ENCODE measurements at regions not wholly inside any gene's neighbourhood (a gene's known extent, or its start where the extent isn't known, plus 50 kb on each side); places are given as distances from the start of the nearest gene placed in this dataset.
"Not testable (repeated sequence)": the region's sequence is repeated elsewhere in the genome, so short reads cannot be mapped to it uniquely, and the experiment has no call there.

DNA sequence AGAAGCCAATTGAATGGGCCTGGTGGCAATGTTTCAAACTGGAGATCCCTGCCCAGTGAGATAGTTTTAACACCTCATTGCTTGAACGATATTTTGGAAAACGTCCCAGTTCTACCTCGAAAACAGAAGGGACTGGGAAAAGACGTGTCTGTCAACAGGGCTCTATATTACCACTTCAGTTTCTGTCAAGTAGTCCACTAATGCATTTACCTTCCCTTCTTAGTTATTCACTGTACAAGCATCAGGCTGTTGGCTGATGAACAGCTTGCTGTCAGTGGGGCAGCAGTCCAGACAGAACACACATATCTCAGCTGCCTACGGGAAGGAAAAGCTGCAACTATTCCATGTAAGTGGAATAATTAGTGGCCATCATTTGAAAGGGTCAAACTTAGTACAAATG is 794.7 kb upstream of the GBE1 start:
- H3K4me3 ChIP-seq (ENCODE audit: low read depth, low read length): no peak overlapping the region
- TF ChIP-seq, protein P1, sequence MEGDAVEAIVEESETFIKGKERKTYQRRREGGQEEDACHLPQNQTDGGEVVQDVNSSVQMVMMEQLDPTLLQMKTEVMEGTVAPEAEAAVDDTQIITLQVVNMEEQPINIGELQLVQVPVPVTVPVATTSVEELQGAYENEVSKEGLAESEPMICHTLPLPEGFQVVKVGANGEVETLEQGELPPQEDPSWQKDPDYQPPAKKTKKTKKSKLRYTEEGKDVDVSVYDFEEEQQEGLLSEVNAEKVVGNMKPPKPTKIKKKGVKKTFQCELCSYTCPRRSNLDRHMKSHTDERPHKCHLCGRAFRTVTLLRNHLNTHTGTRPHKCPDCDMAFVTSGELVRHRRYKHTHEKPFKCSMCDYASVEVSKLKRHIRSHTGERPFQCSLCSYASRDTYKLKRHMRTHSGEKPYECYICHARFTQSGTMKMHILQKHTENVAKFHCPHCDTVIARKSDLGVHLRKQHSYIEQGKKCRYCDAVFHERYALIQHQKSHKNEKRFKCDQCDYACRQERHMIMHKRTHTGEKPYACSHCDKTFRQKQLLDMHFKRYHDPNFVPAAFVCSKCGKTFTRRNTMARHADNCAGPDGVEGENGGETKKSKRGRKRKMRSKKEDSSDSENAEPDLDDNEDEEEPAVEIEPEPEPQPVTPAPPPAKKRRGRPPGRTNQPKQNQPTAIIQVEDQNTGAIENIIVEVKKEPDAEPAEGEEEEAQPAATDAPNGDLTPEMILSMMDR (IDR thresholded peaks at IDR 0.05; ENCODE audit: borderline replicate concordance, insufficient read depth, low read depth, low read length): no peak

DNA sequence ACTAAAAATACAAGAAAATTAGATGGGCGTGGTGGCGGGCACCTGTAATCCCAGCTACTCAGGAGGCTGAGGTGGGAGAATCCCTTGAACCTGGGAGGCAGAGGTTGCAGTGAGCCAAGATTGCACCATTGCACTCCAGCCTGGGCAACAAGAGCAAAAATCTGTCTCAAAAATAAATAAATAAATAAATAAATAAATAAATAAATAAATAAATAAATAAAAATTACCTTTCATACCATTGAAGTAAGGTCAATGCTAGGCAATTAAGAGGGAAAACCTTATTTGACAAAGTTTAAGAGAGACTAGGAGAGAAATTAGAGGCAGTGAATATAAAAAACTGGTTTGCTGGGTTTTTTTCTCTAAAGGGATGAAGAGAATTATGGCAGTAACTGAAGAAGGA is 781.1 kb upstream of the GBE1 start:
- H3K4me3 ChIP-seq (ENCODE audit: low read depth, low read length): not testable (repeated sequence)

DNA sequence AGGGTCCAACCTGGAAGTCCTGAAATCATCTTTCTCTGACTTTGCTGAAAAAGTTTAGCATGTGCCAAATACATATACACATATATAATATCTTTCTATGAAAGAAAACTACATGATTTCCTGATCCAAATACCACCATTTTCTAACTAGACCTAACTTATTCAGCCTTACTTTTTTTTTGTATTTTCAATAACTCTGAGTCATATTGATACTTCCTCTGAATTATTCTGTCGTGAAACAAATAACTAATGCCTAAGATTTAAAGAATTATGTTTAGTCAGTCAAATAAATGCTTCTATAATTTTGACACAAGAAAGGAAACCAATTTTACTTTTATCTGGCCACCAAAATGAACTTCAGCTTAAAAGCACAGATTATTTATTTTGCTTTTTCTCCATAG is 760.2 kb upstream of the GBE1 start:
- H3K4me3 ChIP-seq (ENCODE audit: low read depth, low read length): no peak overlapping the region
- TF ChIP-seq, protein P1 (IDR thresholded peaks at IDR 0.05; ENCODE audit: borderline replicate concordance, insufficient read depth, low read depth, low read length): no peak

DNA sequence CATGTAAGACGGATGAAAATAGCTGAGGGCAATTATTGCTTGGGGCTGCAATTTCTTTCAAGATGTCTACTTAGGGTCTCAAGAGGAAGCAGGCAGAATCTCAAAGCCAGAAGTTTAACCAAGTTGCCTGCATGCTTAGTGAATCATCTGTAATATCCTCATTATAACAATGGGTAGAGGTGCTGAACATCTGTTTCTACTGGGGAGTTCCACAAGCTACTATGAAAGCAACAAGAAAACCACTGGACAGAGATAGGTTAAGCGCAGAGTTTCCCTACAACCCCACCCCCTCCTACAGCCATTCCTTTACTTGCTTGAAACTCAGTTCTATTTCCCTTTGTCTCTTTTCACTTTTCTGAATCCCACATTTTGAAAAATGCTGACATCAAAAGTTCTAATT is 759.4 kb upstream of the GBE1 start:
- no peak overlapping the region for H3K4me3 ChIP-seq (ENCODE audit: low read depth, low read length)
- TF ChIP-seq, protein P1 (IDR thresholded peaks at IDR 0.05; ENCODE audit: borderline replicate concordance, insufficient read depth, low read depth, low read length): no peak

DNA sequence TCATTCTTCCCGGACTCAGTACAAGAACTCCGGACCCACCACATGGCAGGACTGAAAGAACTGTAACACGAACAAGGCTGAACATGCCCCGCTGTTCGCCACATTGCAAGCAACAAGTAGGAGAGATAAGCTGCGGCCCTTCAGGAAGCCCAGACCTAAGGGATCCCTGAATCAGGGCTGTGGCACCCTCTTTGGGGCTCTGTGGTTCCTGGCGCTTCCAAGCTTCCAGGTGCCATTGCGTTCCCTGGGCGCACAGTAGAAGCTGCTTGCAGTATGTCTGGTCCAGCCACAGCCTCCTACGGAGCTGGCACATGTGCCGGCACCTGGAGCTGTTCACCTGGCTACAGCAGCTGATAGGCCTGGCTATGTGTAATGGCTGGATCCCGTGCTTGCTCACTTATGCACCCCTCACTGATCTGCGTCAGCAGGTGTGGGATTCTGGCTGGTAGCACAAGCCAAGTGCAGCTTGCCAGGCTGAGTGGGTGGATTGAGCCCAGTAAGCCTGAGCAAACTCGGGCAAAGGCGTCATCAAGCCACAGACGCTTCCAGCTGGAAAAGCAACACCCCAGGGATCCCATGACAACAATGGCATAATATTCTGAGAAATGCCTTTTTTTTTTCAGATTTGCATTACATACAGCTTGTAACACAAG is 748.6 kb upstream of the GBE1 start:
- no peak overlapping the region for H3K4me3 ChIP-seq (ENCODE audit: low read depth, low read length)
- TF ChIP-seq, protein P1 (IDR thresholded peaks at IDR 0.05; ENCODE audit: borderline replicate concordance, insufficient read depth, low read depth, low read length): no peak

DNA sequence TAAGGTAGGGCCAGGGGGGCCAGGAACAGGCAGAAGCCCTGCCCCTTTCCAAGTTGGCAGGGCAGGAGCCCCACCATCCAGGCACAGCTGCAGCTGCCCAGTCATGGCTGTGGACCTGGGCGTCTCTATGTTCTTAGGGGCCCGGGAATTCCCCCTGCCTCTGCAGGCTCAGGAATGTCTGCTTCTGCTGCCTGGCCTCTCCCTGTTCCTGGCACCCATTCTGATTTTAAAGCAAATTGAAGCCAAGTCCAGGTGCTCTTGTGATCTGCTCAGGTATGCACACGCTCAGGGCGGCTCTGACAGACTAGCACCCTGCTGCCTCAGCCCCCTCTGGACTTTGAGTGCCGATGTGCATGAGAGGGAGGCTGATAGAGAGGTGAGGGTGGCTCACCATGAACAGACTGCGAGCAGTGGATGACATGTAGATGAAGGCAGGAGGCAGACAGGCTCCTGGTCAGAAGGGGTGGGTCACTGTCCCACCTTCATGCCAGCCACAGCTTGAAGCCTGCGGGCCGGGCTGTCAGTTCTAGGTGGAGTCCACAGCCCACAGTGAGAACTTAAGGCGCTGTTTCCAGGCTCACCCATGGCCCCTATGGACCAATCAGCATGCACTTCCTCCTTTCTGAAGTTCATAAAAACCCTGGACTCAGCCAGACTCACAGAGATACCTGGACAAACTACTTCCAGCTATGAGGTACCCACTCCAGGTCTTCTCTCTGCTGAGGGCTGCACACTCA is 747.8 kb upstream of the GBE1 start:
- no peak overlapping the region for H3K4me3 ChIP-seq (ENCODE audit: low read depth, low read length)
- TF ChIP-seq, protein P1 (IDR thresholded peaks at IDR 0.05; ENCODE audit: borderline replicate concordance, insufficient read depth, low read depth, low read length): no peak

DNA sequence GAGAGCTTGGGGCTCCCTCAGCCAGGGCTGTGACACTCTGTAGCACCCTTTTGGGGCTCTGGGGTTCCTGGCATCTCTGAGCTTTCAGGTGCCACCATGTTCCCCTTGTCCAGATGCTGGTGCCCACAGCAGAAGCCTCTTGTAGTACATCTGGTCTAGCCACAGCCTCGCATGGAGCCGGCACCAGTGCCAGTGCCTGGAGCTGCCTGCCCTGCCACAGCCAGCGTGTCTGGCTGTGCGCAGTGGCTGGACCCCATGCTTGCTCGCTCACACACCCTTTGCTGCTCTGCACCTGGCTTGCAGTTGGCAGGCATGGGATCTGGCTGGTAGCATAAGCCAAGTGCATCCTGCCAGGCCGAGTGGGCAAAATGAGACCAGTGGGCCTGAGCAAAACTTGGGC is 744.8 kb upstream of the GBE1 start:
- TF ChIP-seq, protein P1 (IDR thresholded peaks at IDR 0.05; ENCODE audit: borderline replicate concordance, insufficient read depth, low read depth, low read length): no peak
- no peak overlapping the region for H3K4me3 ChIP-seq (ENCODE audit: low read depth, low read length)

Measured in GM12875 (cell line).